NCI-H1417 (cell line): ENCODE measurements at regions not wholly inside any gene's neighbourhood (a gene's known extent, or its start where the extent isn't known, plus 50 kb on each side); places are given as distances from the start of the nearest gene placed in this dataset.

ENCODE experiments used
- DNase-seq, 3 experiments: peaks; one replicate each; lab custom pipeline; 2025; lab: John Stamatoyannopoulos, UW

- no peak for DNase-seq
Observed at GRCh38 chr4:144302704-144303536, 162.4 kb upstream of the GYPA start.

GRCh38 chr4:144304025-144304424 is 163.5 kb upstream of the GYPA start:
- peak in 1 of 3 experiments; percentile 46 for DNase-seq

DNA sequence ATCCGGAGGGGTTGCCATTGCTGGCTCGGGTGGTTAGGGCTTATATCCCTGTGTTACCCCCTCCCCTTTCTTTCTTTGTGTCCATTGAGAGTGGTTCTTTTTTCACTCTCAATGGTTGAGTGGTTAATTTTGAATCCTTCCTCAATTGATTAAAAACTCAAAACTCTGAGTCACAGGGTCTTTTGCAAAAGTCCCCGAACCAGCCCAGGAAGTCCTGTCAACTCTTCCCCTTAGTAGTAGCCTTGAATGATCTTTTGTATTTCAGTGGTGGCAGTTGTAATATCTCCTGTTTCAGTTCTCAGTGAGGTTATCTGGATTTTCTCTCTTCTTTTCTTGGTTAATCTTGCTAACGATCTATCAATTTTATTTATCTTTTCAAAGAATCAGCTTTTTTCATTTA is 170.0 kb upstream of the GYPA start:
- DNase-seq, result no peak

- DNase-seq, result no peak
Observed at GRCh38 chr4:144313370-144313769, 172.9 kb upstream of the GYPA start.

DNA sequence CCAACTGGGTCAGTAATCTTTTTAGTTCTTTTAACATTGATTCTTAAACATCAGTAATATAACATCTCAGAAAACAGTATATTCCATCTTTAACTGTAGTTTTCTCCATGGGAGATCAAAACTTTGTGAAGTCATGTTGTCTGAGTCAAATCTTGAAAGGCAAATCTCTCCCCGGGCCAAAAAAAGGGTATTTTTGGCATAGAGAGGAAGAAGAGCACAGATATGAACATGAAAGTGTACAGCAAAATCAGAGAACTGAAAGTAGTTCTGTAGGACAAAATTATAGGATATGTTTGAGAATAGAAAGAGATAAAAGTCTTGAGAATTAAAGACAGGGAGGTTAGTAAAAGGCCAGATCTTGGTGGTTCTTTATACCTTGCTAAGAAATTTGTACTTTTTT is 176.4 kb upstream of the GYPA start:
- no peak for DNase-seq

- DNase-seq, result peak in 1 of 3 experiments; percentile 4
Observed at GRCh38 chr4:144318797-144319196, 178.3 kb upstream of the GYPA start.

GRCh38 chr4:144336633-144337032 is 196.1 kb upstream of the GYPA start:
- DNase-seq, result no peak

GRCh38 chr4:144338148-144338547 is 197.6 kb upstream of the GYPA start:
- no peak for DNase-seq

- DNase-seq, result no peak
Observed at GRCh38 chr4:144338834-144339233, 198.3 kb upstream of the GYPA start.

DNA sequence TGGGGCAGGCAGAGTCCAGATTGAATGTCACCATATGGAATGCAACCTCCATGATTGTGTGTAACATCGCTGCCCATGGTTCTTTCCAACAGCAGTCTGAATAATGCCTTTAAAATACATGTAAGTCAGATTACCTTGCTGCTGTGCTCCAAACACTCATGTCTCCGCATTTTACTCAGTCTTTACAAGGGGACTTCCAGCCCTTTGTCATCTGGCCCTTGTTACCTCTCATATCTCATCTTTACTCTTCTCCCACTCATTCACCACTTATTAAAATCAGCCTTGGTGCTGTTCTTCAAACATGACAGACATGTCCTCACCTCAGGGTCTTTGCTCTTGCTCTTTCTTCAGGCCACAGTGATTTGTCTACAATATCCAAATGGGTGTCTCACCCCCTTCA is 200.4 kb upstream of the GYPA start:
- no peak for DNase-seq

DNA sequence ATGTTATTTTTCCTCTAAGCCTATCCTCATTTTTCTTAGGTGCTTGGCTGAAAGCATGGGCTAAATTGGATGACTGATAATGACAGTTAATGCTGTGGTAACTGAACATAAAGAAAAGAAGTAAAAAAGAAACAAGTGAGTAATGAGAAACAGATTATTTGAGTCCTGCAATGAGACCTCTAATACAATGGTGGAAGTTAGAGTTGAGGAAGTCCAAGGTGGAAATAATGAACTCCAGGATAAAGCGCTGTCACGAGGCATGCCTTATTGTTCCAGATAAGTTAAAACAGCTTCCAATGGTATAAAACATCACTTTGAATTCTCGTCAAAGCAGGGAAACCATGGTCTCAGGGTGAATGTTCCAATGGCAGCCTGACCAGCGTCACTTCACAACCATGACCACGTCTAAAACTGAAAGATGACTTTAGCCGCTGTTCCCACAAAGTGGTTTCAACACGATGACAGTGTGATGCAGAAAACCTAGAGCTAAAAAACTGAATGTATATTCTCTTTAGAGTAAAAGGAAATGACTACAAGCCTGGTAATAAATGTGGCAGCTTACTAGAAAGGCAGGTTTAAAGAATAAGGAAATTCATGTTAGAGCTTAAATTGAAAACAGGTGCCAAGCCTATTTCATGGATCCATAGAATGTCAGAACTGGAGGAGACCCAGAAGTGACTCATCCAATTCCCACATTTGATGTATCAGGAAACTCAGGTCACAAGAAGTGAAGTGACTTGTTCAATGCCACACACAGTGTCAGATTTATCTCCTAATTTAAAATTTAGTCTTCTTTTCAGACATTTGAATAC is 202.6 kb upstream of the GYPA start:
- no peak for DNase-seq

GRCh38 chr4:144347121-144347520 is 206.6 kb upstream of the GYPA start:
- no peak for DNase-seq

DNA sequence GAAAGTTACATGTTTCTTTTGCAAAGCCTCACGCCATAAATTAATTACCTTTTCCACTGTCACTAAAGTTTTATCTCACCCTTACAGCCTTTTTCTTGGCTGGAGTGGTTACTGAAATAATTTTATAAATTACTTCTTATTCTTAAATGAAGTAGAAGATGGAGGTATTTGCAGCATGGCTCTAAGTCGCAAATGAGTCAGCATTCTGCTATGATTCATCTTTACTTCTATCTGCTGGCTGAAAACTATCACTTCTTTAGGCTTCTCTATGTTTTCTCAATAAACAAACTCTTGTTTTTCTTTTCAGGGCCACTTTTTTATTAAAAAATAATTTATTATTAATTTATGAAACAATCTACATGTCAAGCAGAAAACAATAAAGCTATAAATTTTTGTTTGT is 210.2 kb upstream of the GYPA start:
- no peak for DNase-seq

DNA sequence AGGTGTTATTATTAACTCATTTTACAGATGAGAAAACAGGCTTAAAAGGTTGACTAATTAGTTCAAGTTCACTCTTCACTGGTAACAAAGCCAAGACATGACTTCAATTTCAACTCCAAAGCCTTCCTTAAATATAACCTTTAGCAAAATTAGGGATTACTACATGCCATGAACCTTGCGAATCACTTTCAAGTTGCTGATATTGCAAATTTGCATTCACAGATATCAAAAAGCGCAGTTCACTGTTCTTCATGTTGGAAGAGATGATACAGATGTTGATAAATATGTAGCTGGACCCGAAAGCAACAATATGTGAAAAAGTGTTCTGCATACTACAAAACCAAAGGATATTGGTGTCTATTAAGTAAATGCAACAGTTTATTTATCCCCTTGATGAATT is 210.8 kb upstream of the GYPA start:
- DNase-seq, result no peak

- no peak for DNase-seq
Observed at GRCh38 chr4:144353292-144353691, 212.8 kb upstream of the GYPA start.

- peak in 1 of 3 experiments; percentile 17 for DNase-seq
Observed at GRCh38 chr4:144355811-144356757, 215.6 kb upstream of the GYPA start.

- no peak for DNase-seq
Observed at GRCh38 chr4:144356941-144357381, 216.4 kb upstream of the GYPA start.

DNA sequence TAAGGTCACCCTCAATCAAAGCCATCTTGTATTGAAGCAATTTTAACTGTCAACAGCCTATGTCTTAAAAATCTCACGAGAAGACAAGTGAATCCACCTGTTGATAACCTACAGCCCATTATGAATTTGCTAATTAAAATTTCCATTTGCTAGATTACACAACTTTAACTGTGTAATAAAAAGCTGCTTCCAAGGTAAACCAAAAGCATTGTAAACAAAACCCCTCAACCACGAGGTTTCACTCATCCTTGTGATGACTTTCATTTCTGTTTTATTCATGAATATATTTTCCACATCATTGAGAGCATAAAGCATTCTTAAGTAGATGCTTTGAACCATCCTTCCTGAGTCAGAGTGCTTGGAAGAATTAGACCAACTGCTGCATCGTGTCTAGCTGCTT is 217.5 kb upstream of the GYPA start:
- DNase-seq, result peak in 1 of 3 experiments; percentile 5

- DNase-seq, result no peak
Observed at GRCh38 chr4:144360146-144360793, 219.8 kb upstream of the GYPA start.

- DNase-seq, result no peak
Observed at GRCh38 chr4:144362366-144362765, 221.8 kb upstream of the GYPA start.

DNA sequence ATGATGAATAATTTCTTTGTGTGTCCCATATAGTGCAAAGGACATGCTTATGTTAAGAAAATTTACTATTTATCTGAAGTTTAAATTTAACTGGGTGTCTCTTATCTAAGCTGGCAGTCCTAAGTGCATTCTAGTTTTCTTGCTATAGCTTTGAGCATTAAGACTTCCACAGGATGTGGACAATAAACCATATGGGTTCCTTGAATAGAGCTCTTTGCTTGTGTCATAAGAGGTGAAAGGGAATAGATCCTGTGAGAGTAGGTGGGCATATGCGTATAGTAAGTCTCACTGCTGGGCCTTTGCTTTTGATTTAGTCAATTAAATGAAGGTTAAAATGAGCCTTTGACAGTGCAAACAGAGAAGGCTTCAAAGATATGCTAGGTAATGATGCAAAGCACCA is 223.4 kb upstream of the GYPA start:
- no peak for DNase-seq

DNA sequence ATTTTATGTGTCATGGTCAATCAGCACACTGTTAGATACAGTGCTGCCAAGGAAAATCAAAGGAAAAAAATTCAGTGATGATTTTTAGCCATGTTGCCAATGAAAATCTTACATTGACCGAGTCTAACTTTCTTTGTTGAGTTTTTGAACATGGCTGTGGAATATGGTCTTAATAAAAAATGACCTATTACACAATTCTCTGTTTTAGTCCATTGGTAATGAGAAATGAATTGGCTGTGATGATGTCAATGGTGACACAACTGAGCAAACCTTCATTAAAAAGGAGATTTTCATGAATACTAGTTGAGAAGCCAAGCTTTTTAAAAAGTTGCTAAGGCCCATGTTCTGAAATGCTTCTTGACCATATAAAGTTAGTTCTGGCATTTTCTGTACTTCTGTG is 225.9 kb upstream of the GYPA start:
- DNase-seq, result no peak
